ENCODE measurements at regions not wholly inside any gene's neighbourhood (a gene's known extent, or its start where the extent isn't known, plus 50 kb on each side); places are given as distances from the start of the nearest gene placed in this dataset.
"Not testable (repeated sequence)": the region's sequence is repeated elsewhere in the genome, so short reads cannot be mapped to it uniquely, and the experiment has no call there.

DNA sequence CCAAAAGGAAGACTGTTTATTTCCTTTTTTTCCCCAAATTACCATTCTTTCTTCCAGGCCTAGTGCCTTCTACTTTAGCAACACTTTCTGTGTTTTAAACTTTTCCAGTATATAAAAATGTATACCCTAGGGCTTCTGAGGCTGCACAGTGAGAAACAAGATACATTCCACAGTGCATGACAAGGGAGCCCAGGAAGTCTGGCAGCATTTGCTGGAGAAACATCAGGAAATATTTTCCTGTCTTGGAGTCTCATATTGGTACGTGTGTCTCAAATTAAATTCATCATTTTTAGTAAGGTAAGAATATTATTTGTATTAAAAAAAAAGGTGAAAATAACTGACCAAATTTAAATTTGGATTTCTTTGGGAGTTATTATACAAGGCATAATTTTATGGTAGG lies 662.6 kb downstream of the RFPL4B start:
- no peak for DNase-seq

DNA sequence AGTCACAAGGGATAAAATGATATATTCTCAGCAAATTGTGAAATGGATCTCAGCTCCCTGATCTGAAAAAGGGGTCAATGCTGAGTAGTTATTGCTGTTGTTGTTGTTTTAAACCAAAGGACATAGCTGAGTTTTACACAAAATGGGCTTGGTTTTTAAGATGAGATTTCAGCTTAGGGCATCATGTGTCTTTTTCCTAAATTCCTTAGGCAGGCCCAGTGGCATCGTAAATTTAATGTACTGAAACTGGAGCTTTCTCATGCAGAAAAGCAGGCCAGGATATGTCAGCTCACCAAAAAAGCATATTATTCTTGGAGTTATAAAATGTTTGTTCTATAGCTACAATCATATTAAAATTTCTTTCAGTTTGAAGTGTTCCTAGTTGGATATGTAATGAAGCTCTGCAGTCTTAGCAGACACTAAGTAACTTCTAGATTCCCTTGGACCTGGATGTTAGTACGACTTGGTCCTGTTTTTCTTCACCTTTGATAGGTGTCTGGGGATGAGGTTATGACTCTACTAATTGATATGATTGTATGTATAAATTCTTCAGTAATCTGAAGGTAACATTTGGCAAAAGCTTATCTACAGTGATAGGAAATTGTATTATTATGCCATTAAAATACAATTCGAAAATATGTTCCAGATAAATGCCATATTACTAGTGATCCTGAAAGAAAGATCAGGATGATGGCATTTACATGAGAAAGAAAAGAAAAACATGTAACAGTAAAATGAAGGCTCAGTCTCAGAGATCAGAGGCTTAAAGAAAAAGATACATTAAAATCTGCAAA lies 663.3 kb downstream of the RFPL4B start:
- DNase-seq: no peak

DNA sequence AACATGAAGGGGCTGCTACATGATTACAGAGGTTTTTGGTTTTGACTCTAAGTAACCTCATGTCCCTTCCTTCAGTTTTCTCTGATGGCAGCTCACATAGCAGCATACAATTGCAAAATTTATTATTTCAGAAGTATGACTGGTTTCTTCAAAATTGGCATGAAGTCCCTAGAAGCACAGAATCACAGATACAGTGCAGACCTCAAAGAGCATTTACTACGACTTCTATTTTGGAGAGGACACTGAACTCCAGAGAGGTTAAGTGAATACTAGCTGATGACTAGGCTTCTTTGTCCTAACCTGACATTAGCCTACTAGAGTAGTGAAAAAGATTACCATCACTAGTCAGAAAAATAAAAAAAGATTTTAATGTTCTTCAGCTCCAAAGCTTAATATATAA lies 664.3 kb downstream of the RFPL4B start:
- DNase-seq: no peak

- no peak for DNase-seq
These were observed 664.7 kb downstream of the RFPL4B start for GRCh38 chr6:113011801-113012200.

GRCh38 chr6:113015249-113015648 lies 668.1 kb downstream of the RFPL4B start:
- DNase-seq: no peak

GRCh38 chr6:113017353-113017752 lies 670.2 kb downstream of the RFPL4B start:
- no peak for DNase-seq

DNA sequence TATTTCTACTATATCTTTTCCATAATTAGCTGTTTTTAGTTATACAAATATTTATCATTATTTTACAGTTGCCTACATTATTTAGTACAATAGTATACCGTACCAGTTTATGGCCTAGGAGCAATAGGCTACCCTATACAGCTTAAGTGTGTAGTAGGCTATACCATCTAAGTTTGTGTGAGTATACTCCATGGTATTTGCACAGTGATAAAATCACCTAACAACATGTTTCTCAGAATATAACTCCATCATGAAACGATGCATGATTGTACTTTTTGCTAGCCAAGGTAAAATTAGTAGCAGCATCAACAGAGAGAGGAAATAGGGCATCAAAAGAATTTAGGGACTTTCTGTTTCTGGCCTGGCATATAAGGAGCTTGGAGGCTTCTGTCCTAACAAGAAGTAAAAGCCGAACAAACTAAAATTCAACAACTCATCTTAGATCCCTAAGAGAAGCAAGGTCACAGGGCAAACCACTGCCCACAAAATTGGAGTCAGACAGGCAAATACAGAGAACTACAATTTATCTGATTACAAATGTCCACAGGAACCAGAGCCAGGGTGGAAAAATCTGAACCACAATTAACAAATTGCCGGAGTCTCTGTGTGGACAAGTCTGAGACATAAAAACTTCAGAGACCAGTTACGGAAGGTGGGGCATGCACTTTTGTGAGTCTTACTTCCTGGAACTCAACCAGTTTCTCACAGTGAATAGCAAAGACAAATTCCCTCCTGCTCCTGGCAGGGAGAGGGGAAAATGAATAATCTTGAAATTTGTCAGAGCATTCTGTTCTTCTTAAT lies 671.4 kb downstream of the RFPL4B start:
- no peak for DNase-seq

DNA sequence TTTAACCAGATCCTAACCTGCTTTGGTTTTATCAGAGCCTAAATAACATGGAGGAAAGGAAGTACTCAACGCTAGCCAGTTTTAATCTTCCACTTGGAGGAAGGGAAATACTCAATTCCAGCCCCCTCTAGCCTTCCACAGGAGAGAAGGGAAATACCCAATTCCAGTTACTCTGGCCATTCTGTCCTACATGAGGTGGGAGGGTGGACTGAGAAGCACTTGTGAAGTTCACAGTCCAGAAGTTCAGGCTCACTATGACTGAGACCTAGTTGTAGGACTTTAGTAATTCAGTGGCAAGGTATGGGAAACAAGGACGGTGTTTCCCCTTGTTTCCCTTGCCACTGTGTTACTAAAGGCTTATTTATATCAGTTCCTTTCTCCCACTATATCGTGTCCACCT lies 672.0 kb downstream of the RFPL4B start:
- no peak for DNase-seq

- no peak for DNase-seq
These were observed 680.6 kb downstream of the RFPL4B start for GRCh38 chr6:113027780-113028179.

DNA sequence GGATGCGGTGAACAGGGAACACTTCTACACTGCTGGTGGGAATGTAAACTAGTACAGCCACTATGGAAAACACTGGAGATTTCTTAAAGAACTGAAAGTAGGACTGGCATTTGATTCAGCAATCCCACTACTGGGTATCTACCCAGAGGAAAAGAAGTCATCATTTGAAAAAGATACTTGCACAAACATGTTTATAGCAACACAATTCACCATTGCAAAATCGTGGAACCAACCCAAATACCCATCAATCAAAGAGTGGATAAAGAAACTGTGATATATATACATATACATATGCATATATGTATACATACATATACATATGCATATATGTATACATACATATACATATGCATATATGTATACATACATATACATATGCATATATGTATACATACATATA lies 682.0 kb downstream of the RFPL4B start:
- DNase-seq: not testable (repeated sequence)

DNA sequence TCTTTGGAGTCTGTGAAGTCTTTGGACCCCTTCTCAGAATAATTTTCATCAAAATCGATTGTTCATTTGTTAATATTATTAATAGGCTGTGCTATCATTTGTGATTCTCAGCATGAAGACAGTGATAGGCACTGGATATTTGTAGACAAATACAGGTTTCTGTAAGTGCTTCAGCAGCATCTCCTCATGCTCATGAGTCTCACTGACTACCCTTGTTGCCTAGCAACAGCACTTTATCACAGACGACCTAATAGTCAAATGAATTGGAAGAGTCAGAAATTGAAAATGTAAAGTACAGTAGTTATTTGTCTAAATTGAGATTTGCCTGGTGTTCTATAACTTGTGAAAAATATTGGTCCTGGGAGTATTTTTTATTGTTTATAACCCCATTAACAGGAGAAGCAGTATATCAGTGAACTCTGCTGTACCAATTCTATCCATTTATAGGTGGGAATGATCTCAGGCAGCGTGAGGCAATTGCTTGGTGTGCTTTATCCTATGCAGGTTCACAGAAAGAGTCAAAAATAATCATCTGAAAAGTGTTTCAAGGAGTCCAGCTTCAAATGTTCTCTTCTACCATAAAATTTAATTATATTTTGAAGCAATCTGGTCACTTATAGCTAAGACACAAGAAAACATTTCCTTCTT lies 684.6 kb downstream of the RFPL4B start:
- no peak for DNase-seq

DNA sequence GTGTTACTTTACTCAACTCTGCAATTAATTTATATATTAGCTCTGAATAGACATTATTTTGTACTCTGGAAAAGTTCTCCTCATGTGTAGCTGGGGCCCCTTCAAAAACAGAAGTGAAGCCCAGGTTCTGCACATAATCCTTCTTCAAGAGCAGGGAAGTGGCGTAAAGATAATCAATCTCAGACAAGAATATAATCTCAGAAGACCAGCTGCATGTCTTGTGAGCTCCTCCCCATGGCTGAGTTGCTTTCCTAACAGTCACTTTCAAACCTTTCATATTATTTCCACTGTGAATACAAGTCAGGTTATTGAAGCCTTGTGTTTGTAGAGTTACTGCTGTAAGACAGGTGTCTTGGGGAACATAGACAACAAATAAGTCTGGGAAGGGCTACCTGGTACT lies 691.9 kb downstream of the RFPL4B start:
- no peak for DNase-seq

GRCh38 chr6:113047148-113047547 lies 700.0 kb downstream of the RFPL4B start:
- DNase-seq: no peak

- DNase-seq: no peak
These were observed 700.8 kb downstream of the RFPL4B start for GRCh38 chr6:113047932-113048331.

GRCh38 chr6:113048741-113049140 lies 701.6 kb downstream of the RFPL4B start:
- no peak for DNase-seq

- DNase-seq: no peak
These were observed 702.1 kb downstream of the RFPL4B start for GRCh38 chr6:113049190-113049589.

DNA sequence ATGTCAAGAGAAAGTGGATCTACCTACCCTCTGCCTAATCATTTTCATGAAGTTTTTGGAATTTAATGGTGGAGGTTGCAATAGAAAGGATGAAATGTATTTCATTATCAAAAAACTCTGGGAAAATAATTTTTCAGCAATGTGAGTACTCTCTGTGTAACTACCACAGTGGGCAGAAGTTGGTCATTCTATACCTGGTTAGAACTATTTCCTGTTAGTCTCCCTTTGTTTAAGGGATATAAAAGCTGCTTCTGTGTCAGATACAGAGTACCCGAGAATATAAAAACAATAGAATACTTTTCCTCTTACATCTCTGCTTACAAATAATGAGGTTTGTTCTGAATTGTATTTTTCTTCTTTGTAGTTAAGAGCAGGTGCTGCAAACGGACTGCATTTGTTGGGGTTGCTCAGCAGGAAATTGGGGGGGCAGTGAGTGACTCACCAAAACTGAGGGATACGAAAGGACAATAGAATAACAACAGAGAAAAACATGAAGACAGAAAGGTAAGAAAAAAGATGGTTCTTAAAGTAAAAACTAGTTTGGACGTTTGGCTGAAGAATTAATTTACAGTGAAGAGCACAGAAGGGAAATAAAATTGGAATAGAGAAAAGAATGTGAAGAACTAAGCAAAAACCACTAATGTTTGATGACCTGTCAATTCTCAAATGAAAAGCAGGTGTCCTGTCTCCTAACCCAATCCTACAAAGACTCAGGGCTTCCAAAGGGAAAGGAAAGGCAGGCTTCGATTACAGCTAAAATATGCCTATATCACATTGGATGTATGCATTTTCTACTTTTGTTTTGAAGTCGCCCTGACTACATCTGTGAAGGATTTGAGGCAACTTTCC lies 703.1 kb downstream of the RFPL4B start:
- no peak for DNase-seq

DNA sequence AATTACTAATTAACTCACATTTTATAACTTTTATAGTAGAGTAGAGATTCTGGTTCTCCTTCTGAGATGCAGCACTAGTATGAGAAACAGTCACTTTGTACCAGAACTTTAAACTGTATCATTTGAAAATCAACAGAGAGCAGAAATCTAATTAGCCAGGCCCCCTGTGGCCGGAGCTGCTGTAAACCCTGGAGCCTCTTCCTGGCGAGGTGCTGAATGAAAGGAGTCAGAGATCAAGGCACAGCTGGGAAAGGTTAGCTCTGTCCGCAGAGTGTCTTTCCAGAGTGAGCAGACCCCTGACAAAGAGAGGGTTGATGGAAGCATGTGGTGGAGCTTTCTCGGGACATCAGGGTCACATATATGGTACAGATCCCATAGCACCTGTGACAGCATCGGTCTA lies 703.8 kb downstream of the RFPL4B start:
- no peak for DNase-seq

DNA sequence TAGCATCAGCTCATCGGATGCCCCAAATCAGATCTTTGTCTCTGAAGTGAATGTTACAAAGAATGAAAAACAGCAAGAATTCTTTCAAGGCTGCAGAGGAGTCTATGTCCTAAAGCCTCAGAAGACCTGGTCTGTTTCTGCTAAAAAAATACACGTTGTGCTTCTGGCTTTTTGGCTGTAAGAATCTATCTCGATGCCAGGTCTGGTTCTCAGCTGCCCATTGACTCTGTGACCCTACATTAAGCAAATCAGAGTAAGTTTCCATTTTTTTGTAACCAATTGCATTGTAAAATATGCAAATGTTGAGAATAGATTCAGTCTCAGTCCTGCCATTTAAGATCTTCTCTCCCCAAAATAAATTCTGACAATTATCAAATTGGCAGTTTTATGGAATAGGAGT lies 705.4 kb downstream of the RFPL4B start:
- DNase-seq: no peak

- no peak for DNase-seq
These were observed 707.9 kb downstream of the RFPL4B start for GRCh38 chr6:113055061-113055460.

DNA sequence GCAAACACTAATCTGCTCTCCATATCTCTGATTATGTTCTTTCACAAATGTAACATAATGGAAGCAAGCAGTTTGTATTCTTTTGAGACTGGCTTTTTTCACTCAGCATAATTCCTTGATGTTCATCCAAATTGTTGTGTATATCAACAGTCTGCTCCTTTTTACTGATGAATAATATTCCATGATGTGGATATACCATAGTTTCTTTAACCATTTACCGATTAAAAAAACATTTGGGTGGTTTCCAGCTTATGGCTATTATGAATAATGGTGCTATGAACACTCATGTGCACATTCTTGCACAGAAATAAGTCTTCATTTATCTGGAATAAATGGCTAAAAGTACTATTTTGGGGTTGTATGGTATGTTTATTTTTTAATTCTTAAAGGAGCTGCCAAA lies 708.9 kb downstream of the RFPL4B start:
- DNase-seq: no peak

- no peak for DNase-seq
These were observed 710.5 kb downstream of the RFPL4B start for GRCh38 chr6:113057567-113058053.

DNA sequence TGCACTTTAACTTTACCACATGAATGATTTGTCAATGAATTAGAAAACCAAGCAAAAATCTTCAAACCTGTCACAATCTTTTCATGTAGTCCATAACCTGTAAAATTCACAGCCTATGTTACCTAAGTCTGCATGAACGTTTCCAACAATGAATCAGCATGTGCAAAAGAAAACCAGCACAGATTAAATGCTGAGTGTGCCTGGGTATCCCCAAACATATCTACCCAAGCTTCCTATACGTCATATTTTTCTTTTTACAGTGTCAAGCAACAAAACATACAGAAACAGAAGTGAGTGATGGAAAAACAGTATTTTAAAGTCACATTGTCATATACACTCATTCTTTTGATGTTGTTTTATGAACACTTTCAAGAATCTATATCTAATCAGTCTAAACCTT lies 713.5 kb downstream of the RFPL4B start:
- no peak for DNase-seq
